Panc1 (cell line): ENCODE measurements at regions not wholly inside any gene's neighbourhood (a gene's known extent, or its start where the extent isn't known, plus 50 kb on each side); places are given as distances from the start of the nearest gene placed in this dataset.

Experiments used
- ATAC-seq: fragments of 200-7000 bp; cut with Tn5 transposase; 2 replicates; pipeline ENCODE4 v1.9.1; 2020; ENCODE audit warnings: mild to moderate bottlenecking, moderate library complexity
- BruUV-seq: library from RNA; stranded (reverse); fragments of 400-500 nt; replicated peaks from 2 replicates; lab custom pipeline; 2021; lab: Mats Ljungman, UMichigan
- CTCF ChIA-PET: fragments of 300-600 bp; sonication (Branson Sonifier 250); formaldehyde crosslinking; loops from one replicate; lab custom pipeline; 2022; ENCODE audit warnings: antibody characterized with exemption; lab: Charles Lee
- POLR2A ChIA-PET: fragments of 300-600 bp; sonication (Branson Sonifier 250); formaldehyde crosslinking; loops from one replicate; lab custom pipeline; 2022; ENCODE audit warnings: antibody characterized with exemption; lab: Charles Lee
- DNase-seq: peaks from one replicate; pipeline ENCODE4 v3.0.0-alpha.2; 2010; ENCODE audit warnings: low read depth, low spot score
- H3K27ac ChIP-seq: 2 replicates; pipeline ENCODE4 v1.5.1; 2011; ENCODE audit warnings: mild to moderate bottlenecking, low read length, inconsistent platforms
- H3K27me3 ChIP-seq: fragments of 200-500 bp; sonication (Bioruptor generic); 2 replicates; pipeline ENCODE4 v1.6.0; 2014; ENCODE audit warnings: low read length, inconsistent platforms; ENCODE audit not compliant: control insufficient read depth, insufficient read depth
- H3K36me3 ChIP-seq: fragments of 200-500 bp; sonication (Bioruptor generic); 2 replicates; pipeline ENCODE4 v1.5.1; 2014; ENCODE audit warnings: inconsistent platforms, mild to moderate bottlenecking, low read length, moderate library complexity; ENCODE audit not compliant: control insufficient read depth, insufficient read depth
- H3K4me1 ChIP-seq: 2 replicates; pipeline ENCODE4 v1.5.1; 2011; ENCODE audit warnings: inconsistent platforms, mild to moderate bottlenecking, low read length, moderate library complexity; ENCODE audit not compliant: control insufficient read depth, insufficient read depth
- H3K4me3 ChIP-seq, 2 experiments: 2 replicates each; pipeline ENCODE4 v1.5.1; 2011 to 2012; ENCODE audit warnings: low read depth in 2 of 2, low read length in 2 of 2, mild to moderate bottlenecking in 2 of 2, inconsistent platforms in 1 of 2, moderate library complexity in 1 of 2
- H3K9me3 ChIP-seq: fragments of 200-500 bp; sonication (Bioruptor generic); 2 replicates; pipeline ENCODE4 v1.5.1; 2014; ENCODE audit warnings: low read depth, mild to moderate bottlenecking, inconsistent platforms, low read length, moderate library complexity; ENCODE audit not compliant: control insufficient read depth, insufficient read depth
- CTCF ChIP-seq: fragments of 450-650 bp; IDR thresholded peaks from 2 replicates; pipeline ENCODE4 v1.5.1; 2017; ENCODE audit warnings: mild to moderate bottlenecking
- POLR2AphosphoS5 ChIP-seq: IDR thresholded peaks from 2 replicates; pipeline ENCODE4 v1.6.1; 2012; ENCODE audit warnings: mild to moderate bottlenecking, low read depth, low read length, moderate library complexity
- REST ChIP-seq, 2 experiments: IDR thresholded peaks; 2 replicates each; pipeline ENCODE4 v1.6.1; 2011 to 2012; ENCODE audit warnings: low read depth in 2 of 2, control low read depth in 1 of 2, low read length in 1 of 2, mild to moderate bottlenecking in 1 of 2, moderate library complexity in 1 of 2; ENCODE audit not compliant: insufficient read depth in 1 of 2
- SIN3A ChIP-seq: IDR thresholded peaks from 2 replicates; pipeline ENCODE4 v1.6.1; 2012; ENCODE audit warnings: low read depth, mild to moderate bottlenecking, low read length, moderate library complexity, borderline replicate concordance; ENCODE audit not compliant: insufficient read depth
- TCF7L2 ChIP-seq: IDR thresholded peaks from 2 replicates; pipeline ENCODE4 v1.6.1; 2011; ENCODE audit warnings: mild to moderate bottlenecking, low read depth, low read length, inconsistent platforms
- in situ Hi-C: cut with HindIII; loops from 2 replicates; pipeline ENCODE4 v1.10.0; 2016; ENCODE audit warnings: low sequenced_read_pairs, low pct_unique_long_range_greater_than_20kb
- intact Hi-C: fragments of 100-400 bp; cut with micrococcal nuclease; formaldehyde crosslinking; loops from one replicate; pipeline ENCODE4 v1.10.0; 2022; ENCODE audit not compliant: unreplicated experiment

- intact Hi-C loops (no loop called here), in situ Hi-C loops (no loop called here)
- Histone ChIP-seq H3K27ac (no peak overlapping the region), H3K9me3 (no peaks in the 10 kb centered on the region), H3K27me3 (no peaks in the 10 kb centered on the region), H3K4me1 (peaks cover 2% of the 10 kb centered on the region; the same call in 1 of the 2 replicates), H3K4me3 (no peak overlapping the region), H3K36me3 (no peaks in the 10 kb centered on the region)
- no peak for ATAC-seq
- ChIA-PET POLR2A (no interaction called here), CTCF (no interaction called here)
- BruUV-seq: no TSS peak
- TF ChIP-seq POLR2AphosphoS5: no peak
- TF ChIP-seq SIN3A: no peak
- no peak for TF ChIP-seq REST (IDR thresholded peaks at IDR 0.05; ENCODE audit: insufficient read depth in 1 of 2, low read depth in 2 of 2, low read length in 1 of 2)
- TF ChIP-seq CTCF: no peak
- no peak for TF ChIP-seq TCF7L2
- no peak for DNase-seq
Observed at GRCh38 chr2:196546151-196546919, 93.2 kb upstream of the CCDC150 start.

GRCh38 chr2:196549052-196549451, 90.5 kb upstream of the CCDC150 start:
- no peak for ATAC-seq
- peaks cover 5% of the 10 kb centered on the region; the same call in 1 of the 2 replicates for H3K4me1 ChIP-seq
- TF ChIP-seq POLR2AphosphoS5 (no peak), TCF7L2 (no peak), SIN3A (no peak), CTCF (no peak), REST (IDR thresholded peaks at IDR 0.05; ENCODE audit: insufficient read depth in 1 of 2, low read depth in 2 of 2, low read length in 1 of 2) (no peak)
- no peaks in the 10 kb centered on the region for H3K36me3 ChIP-seq
- POLR2A ChIA-PET: interaction anchor here (0.6 kb wide), 1 partner anchor 43 kb away, joined by 3 read pairs; no protein-coding TSS in a partner anchor
- intact Hi-C loops (no loop called here), in situ Hi-C loops (no loop called here)
- CTCF ChIA-PET: no interaction called here
- no peak for DNase-seq
- no peak overlapping the region for H3K4me3 ChIP-seq
- BruUV-seq: no TSS peak
- H3K27me3 ChIP-seq: no peaks in the 10 kb centered on the region
- no peaks in the 10 kb centered on the region for H3K9me3 ChIP-seq
- H3K27ac ChIP-seq: no peak overlapping the region
